Muscle layer of duodenum (tissue), 2 donors: ENCODE measurements at regions not wholly inside any gene's neighbourhood (a gene's known extent, or its start where the extent isn't known, plus 50 kb on each side); places are given as distances from the start of the nearest gene placed in this dataset.

Experiments
- H3K27ac ChIP-seq: one replicate; pipeline ENCODE4 v1.7.0; 2013; ENCODE audit warnings: mild to moderate bottlenecking, low read length
- H3K27me3 ChIP-seq: one replicate; pipeline ENCODE4 v1.7.0; 2013; ENCODE audit warnings: low read depth, mild to moderate bottlenecking, control low read depth, low read length
- H3K36me3 ChIP-seq, 2 donors: one replicate each; pipeline ENCODE4 v1.7.0; 2013; ENCODE audit warnings: low read length in 2 of 2, control low read depth in 1 of 2, mild to moderate bottlenecking in 1 of 2; ENCODE audit not compliant: insufficient read depth in 2 of 2, control insufficient read depth in 1 of 2
- H3K4me1 ChIP-seq, 2 donors: one replicate each; pipeline ENCODE4 v1.7.0; 2013; ENCODE audit warnings: low read length in 2 of 2, mild to moderate bottlenecking in 2 of 2, control low read depth in 1 of 2, moderate library complexity in 1 of 2; ENCODE audit not compliant: insufficient read depth in 2 of 2, control insufficient read depth in 1 of 2
- H3K4me3 ChIP-seq, 2 donors: one replicate each; pipeline ENCODE4 v1.7.0; 2013; ENCODE audit warnings: low read length in 2 of 2, low read depth in 1 of 2, mild to moderate bottlenecking in 1 of 2
- H3K9me3 ChIP-seq, 2 donors: one replicate each; pipeline ENCODE4 v1.7.0; 2013; ENCODE audit warnings: low read length in 2 of 2, control low read depth in 1 of 2, mild to moderate bottlenecking in 1 of 2; ENCODE audit not compliant: control insufficient read depth in 1 of 2
- donor health status: healthy.

- Histone ChIP-seq H3K9me3 (no peaks in the 10 kb centered on the region), H3K36me3 (no peaks in the 10 kb centered on the region), H3K27me3 (no peaks in the 10 kb centered on the region), H3K27ac (no peak overlapping the region), H3K4me3 (peak overlapping the region in 1 of 2 donors; percentile 27), H3K4me1 (no peaks in the 10 kb centered on the region)
Observed at GRCh38 chr18:57931038-57931437, 113.0 kb upstream of the NEDD4L start.

- H3K27me3 ChIP-seq = no peaks in the 10 kb centered on the region
- no peaks in the 10 kb centered on the region for H3K36me3 ChIP-seq
- H3K4me1 ChIP-seq = no peaks in the 10 kb centered on the region
- H3K9me3 ChIP-seq = no peaks in the 10 kb centered on the region
- H3K4me3 ChIP-seq = peak overlapping the region in 1 of 2 donors; percentile 27
- H3K27ac ChIP-seq = no peak overlapping the region
Observed at GRCh38 chr18:57930476-57930875, 113.5 kb upstream of the NEDD4L start.

GRCh38 chr18:57929922-57930321, 114.1 kb upstream of the NEDD4L start:
- Histone ChIP-seq H3K4me3 (no peak overlapping the region), H3K36me3 (no peaks in the 10 kb centered on the region), H3K27me3 (no peaks in the 10 kb centered on the region), H3K4me1 (no peaks in the 10 kb centered on the region), H3K9me3 (no peaks in the 10 kb centered on the region), H3K27ac (no peak overlapping the region)

GRCh38 chr18:57928466-57928865, 115.6 kb upstream of the NEDD4L start:
- Histone ChIP-seq H3K27ac (no peak overlapping the region), H3K4me1 (no peaks in the 10 kb centered on the region), H3K27me3 (no peaks in the 10 kb centered on the region), H3K9me3 (no peaks in the 10 kb centered on the region), H3K4me3 (no peak overlapping the region), H3K36me3 (no peaks in the 10 kb centered on the region)

- Histone ChIP-seq H3K9me3 (no peaks in the 10 kb centered on the region), H3K27me3 (no peaks in the 10 kb centered on the region), H3K4me3 (no peak overlapping the region), H3K27ac (no peak overlapping the region), H3K4me1 (no peaks in the 10 kb centered on the region), H3K36me3 (no peaks in the 10 kb centered on the region)
Observed at GRCh38 chr18:57927511-57927910, 116.5 kb upstream of the NEDD4L start.

- Histone ChIP-seq H3K9me3 (no peaks in the 10 kb centered on the region), H3K36me3 (no peaks in the 10 kb centered on the region), H3K4me1 (no peaks in the 10 kb centered on the region), H3K27me3 (no peaks in the 10 kb centered on the region), H3K27ac (no peak overlapping the region), H3K4me3 (no peak overlapping the region)
Observed at GRCh38 chr18:57925706-57926105, 118.3 kb upstream of the NEDD4L start.

GRCh38 chr18:57923611-57924010, 120.4 kb upstream of the NEDD4L start:
- H3K36me3 ChIP-seq = no peaks in the 10 kb centered on the region
- H3K4me3 ChIP-seq = no peak overlapping the region
- H3K27me3 ChIP-seq = no peaks in the 10 kb centered on the region
- no peak overlapping the region for H3K27ac ChIP-seq
- no peaks in the 10 kb centered on the region for H3K9me3 ChIP-seq
- H3K4me1 ChIP-seq = no peaks in the 10 kb centered on the region

GRCh38 chr18:57922885-57923284, 119.8 kb upstream of the ATP8B1 start:
- Histone ChIP-seq H3K4me3 (no peak overlapping the region), H3K27ac (no peak overlapping the region), H3K4me1 (no peaks in the 10 kb centered on the region), H3K36me3 (no peaks in the 10 kb centered on the region), H3K9me3 (no peaks in the 10 kb centered on the region), H3K27me3 (no peaks in the 10 kb centered on the region)

- Histone ChIP-seq H3K27me3 (no peaks in the 10 kb centered on the region), H3K27ac (no peak overlapping the region), H3K9me3 (no peaks in the 10 kb centered on the region), H3K36me3 (no peaks in the 10 kb centered on the region), H3K4me3 (no peak overlapping the region), H3K4me1 (no peaks in the 10 kb centered on the region)
Observed at GRCh38 chr18:57921708-57922107, 118.6 kb upstream of the ATP8B1 start.

GRCh38 chr18:57920036-57920435, 116.9 kb upstream of the ATP8B1 start:
- H3K27ac ChIP-seq = no peak overlapping the region
- no peaks in the 10 kb centered on the region for H3K27me3 ChIP-seq
- H3K9me3 ChIP-seq = no peaks in the 10 kb centered on the region
- no peak overlapping the region for H3K4me3 ChIP-seq
- no peaks in the 10 kb centered on the region for H3K4me1 ChIP-seq
- H3K36me3 ChIP-seq = no peaks in the 10 kb centered on the region

- H3K27ac ChIP-seq = no peak overlapping the region
- no peaks in the 10 kb centered on the region for H3K9me3 ChIP-seq
- no peak overlapping the region for H3K4me3 ChIP-seq
- H3K36me3 ChIP-seq = no peaks in the 10 kb centered on the region
- no peaks in the 10 kb centered on the region for H3K4me1 ChIP-seq
- no peaks in the 10 kb centered on the region for H3K27me3 ChIP-seq
Observed at GRCh38 chr18:57918601-57919000, 115.5 kb upstream of the ATP8B1 start.

GRCh38 chr18:57916684-57917083, 113.6 kb upstream of the ATP8B1 start:
- H3K4me1 ChIP-seq = no peaks in the 10 kb centered on the region
- no peak overlapping the region for H3K27ac ChIP-seq
- H3K27me3 ChIP-seq = no peaks in the 10 kb centered on the region
- no peaks in the 10 kb centered on the region for H3K9me3 ChIP-seq
- H3K4me3 ChIP-seq = no peak overlapping the region
- no peaks in the 10 kb centered on the region for H3K36me3 ChIP-seq
